Panc1 (cell line): ENCODE measurements at regions not wholly inside any gene's neighbourhood (a gene's known extent, or its start where the extent isn't known, plus 50 kb on each side); places are given as distances from the start of the nearest gene placed in this dataset.

Source experiments
- CTCF ChIP-seq: fragments of 450-650 bp; IDR thresholded peaks from 2 replicates; pipeline ENCODE4 v1.5.1; 2017; ENCODE audit warnings: mild to moderate bottlenecking
- REST ChIP-seq, 2 experiments: IDR thresholded peaks; 2 replicates each; pipeline ENCODE4 v1.6.1; 2011 to 2012; ENCODE audit warnings: low read depth in 2 of 2, control low read depth in 1 of 2, low read length in 1 of 2, mild to moderate bottlenecking in 1 of 2, moderate library complexity in 1 of 2; ENCODE audit not compliant: insufficient read depth in 1 of 2

- no peak for TF ChIP-seq CTCF
- no peak for TF ChIP-seq REST (IDR thresholded peaks at IDR 0.05; ENCODE audit: insufficient read depth in 1 of 2, low read depth in 2 of 2, low read length in 1 of 2)
Measured at GRCh38 chr2:122209377-122209776, 453.9 kb downstream of the TSN start.
